NCI-H524 (cell line): ENCODE measurements at regions not wholly inside any gene's neighbourhood (a gene's known extent, or its start where the extent isn't known, plus 50 kb on each side); places are given as distances from the start of the nearest gene placed in this dataset.

Experiments
- DNase-seq, 2 experiments: peaks; one replicate each; lab custom pipeline; 2025; lab: John Stamatoyannopoulos, UW

DNA sequence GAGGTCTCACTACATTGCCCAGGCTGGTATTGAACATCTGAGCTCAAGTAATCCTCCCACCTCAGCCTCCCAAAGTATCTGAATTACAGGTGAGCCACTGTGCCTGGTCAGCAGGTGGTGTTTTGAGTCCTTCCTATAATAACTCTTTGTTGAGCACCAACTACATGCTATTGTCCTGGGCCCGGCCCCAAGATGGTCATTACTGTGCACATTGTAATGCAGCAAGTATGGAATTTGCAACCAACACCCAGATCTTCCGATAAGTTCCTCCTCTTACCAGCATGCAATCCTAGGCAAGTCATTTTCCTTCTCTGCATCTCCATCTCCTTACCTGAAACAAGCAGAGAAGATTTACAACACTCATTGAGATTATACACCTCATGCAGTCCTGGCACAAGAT, 510.3 kb upstream of the KLF4 start:
- DNase-seq: no peak

DNA sequence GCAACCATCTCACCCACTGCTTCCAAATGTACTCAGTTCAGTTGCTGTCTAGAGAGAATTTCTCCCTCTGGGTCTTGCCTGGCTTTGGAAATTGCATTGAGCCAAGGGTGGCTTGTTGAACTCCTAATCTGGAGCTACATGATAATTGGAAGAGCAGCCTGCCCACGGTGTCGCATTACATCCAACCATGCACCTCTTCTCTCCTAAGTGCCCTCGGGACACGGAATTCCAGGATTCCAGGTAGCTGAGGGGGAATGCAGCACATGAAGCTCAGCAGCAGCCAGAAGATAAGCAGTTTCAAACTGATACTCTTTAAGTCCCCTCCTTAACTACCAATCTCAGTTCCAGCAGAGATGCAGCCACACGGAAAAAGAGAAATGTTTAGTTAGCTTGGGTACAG, 509.4 kb upstream of the KLF4 start:
- DNase-seq: peak; percentile 58 to 69

DNA sequence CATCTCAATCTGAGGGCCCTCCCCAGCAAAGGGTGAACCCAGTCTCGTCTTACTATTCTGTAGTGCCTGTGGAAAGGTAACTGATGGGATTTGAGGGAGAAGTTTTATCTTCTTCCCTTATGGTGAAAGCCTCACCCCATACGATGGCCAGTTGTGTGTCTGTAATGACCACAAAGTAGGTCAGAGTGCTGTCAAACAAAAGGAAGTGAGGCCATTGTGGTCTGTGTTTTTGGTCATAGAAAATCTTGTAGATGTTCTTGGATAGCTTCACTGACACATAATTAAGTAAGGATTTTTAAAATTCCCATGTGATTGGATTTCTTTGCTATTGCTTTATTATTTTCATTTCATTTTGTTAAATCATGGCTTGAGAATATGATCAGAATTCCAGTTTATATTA, 505.1 kb upstream of the KLF4 start:
- no peak for DNase-seq

DNA sequence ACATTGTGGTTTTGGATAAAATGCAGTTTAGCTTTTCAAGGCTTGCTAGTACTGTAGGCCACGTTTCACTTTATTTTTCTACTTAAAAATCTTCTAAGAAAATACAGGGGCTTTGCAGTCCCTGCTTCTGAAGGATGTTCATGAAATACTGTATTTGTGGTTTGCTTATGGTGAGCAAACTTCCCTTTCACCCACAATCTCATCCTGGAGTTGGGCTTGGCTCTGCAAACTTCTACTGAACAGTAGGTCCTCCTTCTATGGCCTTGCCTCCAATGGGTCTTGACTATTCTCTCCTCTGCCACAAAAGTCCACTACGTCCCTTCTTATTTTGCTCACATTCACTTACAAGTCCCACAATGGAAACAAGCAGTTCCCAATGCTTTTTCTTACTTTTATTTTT, 502.7 kb upstream of the KLF4 start:
- no peak for DNase-seq

DNA sequence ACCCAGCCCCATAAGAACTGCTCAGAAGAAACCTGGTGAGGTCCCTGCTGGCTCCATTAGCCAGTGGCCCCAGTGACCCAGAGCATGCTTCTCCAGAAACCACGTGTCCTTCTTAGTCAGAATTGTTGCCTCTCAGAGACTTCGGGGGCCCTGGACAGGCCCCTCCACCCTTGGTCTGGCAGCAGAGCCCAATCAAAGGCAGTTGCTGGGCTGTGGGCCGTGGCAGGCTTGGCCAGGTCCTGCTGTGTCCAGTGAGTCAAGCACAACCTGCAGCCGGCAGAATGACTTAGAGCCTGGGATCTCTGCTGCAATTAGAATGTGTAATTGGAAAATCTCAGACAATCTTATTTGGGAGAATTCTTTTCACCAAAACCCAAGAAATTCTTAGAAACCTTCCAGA, 502.0 kb upstream of the KLF4 start:
- DNase-seq: no peak

DNA sequence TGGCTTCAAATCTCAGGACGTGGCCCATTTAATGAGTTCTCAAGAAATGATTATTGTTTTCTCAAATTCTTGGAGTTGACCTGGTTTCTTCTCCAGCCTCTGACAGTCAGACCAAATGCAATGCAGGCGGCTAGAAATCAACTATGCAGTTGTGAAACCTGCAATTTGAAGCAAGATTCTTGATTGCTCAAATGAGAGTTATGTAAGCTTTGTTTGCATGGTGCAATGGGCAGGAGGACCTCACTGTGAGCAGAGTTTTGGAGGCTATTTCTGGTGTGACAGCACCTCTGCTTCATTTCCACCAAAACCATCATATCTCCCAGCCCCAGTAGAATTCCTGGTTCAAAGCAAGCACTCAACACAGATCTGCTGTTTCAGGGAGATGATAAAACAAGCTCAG, 500.0 kb upstream of the KLF4 start:
- no peak for DNase-seq

DNA sequence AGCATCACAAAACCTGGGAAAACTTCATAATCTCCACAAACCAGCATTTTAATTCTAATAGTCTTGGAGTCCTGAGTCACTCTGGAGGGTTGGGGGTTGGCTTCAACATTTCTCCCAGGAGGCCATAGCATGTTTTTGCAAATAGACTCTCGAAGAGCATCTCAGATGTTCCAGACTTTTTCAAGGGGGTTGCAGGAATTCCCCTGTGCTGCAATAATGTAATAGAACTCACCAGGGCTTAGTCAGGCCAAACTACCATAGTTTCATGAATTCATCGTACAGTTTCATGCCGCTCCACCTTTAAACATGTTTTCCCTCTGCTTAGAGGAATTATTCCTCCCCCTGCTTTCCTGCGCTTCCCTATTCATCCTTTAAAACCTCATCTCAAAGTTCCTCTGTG, 499.5 kb upstream of the KLF4 start:
- no peak for DNase-seq

DNA sequence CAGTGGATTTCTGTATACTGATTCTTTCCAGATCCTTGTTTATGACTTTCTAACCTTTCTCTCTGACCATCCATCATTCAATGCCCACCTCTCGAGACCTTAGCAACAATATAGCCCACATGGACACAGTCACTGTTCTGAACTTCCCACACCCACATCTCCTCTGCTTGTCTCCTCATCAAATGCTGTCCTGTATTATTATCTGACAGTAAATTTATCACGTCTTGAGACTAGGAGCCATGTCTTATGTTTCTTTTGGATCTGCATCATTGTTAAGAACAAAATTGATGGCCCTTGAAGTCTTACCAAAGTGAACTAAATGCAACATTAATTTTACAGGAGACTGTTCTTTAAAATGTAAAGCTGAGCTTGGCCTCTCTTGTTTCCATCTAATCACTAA, 495.4 kb upstream of the KLF4 start:
- DNase-seq: no peak

DNA sequence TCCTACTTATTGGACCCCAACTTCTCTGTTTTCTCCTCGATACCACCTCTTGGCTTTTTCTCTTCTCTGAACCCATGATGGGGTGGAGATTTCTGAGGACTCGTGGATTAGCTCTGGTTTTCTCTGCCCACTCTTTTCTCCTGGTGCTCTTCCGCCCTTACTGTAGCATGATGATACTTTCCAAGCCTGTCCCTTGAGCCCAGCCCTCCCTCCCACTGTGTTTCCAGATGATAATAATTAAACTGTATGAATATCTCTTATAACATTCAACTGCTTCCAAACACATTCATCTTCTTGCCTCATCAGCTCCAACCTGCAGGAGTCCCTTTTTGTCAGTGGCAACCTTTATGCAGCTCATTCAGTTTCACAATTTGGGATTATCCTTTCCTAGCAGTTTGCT, 494.2 kb upstream of the KLF4 start:
- no peak for DNase-seq

DNA sequence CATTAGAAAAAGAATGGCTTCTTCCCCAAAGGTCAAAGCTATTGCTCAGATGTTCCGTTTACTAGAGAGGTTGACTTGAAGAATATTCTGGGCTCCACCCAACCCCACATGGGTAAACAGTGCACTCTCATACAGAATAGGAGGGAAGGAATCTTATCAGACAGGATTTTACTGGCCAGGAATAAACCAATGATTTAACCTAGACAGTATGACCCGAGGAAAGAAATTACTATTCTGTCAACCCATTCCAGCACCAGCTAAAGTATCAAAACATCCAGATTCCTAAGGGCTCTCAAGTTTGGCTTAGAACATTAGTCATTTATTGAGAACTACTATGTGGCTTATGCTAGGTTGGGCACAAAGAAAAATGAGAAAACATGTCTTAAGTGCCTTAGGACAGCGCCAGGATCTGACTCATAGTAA, 493.6 kb upstream of the KLF4 start:
- DNase-seq: no peak

DNA sequence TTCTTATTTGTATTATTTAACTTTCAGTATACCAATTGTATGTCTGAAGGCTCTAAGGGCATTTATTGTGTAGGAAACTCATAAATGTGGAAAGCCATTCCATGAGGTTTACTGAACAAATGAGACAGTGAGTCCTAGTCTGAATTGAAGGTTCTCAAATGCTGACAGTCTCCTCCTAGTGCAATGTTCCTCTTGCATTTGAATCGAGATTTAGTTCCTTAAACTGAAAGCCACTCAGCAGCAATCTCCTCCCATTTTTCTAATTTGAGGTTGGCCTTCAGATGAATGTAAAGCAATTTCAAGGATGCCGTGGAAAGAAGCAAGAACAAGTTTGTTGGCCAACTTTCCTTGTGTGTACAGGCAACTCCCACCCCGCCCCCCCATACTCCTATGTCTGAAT, 493.2 kb upstream of the KLF4 start:
- no peak for DNase-seq

DNA sequence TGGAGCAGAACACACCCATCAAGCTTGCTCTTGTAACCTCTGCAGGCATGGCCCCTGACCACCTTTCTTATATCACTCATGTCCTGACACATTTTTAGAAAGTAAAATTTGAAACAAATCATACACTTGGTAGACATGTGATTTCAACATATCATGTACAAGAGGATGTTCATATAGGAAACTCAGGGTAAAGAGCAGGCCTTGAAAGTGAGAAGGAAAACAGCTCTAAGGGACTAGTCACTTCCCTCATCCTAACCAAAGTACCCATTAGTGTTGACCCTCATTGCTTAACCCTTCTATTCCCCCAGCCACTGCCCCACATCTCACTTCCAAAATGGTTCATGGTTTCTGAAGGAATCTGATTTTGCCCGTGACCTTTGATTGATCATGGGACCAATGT, 492.4 kb upstream of the KLF4 start:
- DNase-seq: no peak

DNA sequence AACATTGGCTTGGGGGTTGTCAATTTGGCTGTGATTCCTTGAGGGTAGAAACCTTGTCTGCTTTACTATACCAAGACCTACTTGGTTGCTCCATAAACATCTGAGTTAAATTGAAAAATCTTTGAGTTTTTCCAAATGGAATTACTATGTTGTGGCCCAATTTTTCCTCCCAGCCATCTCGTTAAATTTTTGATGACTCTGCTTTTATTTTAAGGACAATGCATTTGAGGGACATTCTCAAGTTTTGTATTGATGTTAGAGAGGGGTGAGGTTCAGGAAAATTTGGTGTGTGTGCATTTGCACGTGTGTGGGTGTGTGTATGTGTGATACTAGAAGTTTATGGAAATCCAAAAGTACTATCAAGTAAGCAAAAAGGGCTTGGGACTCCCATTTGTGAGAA, 491.4 kb upstream of the KLF4 start:
- DNase-seq: no peak

DNA sequence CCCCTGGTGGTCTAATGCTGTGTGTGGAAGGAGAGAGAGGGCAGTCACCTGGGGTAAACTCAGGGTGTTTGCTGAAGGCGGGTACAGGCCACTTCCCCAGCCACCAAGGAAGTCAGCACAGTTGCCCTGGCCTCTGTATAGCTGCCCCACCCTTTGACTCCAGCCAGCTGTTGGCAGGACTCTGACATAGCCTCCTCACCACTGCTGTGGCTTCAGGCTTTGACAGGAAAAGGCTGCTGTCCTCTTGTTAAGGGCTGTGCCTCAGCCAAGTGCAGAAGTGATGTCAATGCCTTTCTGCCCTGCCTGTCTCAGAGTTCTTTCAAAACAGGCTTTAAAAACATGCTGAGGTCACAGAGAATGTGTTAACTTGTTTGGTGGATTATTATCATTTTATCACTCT, 487.2 kb upstream of the KLF4 start:
- no peak for DNase-seq

DNA sequence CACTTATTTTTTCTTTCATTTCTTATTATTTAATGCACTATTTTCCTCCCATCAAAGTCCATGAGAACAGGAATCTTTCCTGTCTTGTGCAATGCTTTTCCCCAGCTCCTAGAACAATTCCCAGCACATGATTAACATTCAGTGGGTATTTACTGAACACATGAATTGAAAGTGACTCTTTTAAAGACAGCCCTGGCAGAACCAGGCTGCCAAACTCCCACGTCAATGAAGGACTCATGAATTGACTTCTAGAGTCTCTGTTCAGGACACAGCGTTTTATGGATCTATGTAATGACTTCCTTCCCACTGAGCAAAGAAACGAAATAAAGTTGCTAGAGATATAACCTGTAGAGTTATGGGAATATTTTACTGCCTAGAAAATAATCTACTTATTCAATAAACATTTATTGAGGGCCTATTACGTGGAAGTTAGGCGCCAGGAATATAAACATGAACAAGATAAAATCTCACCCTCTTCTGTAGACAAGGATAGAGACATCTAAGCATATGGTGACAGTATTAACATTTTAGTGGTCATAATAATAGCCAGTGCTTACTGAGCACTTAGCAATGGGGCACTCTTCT, 485.9 kb upstream of the KLF4 start:
- no peak for DNase-seq

DNA sequence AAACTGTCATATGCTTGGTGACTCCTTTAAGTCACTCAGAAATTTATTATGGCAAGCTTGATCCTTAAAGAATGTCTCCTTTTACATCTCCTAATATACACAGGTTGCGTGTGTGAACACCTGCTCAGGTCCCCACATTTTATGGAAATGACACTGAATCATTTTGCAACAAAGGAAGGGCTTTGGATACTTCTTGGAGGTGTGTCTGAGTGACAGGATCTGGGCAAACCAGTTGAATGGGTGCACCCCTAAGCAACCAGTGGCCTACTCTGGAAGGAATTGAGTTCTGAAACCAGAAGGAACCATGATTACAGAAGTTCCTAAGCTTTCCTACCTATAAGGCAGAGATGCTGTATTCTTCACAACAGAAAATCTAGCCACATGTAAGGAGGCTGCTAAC, 483.9 kb upstream of the KLF4 start:
- DNase-seq: no peak

DNA sequence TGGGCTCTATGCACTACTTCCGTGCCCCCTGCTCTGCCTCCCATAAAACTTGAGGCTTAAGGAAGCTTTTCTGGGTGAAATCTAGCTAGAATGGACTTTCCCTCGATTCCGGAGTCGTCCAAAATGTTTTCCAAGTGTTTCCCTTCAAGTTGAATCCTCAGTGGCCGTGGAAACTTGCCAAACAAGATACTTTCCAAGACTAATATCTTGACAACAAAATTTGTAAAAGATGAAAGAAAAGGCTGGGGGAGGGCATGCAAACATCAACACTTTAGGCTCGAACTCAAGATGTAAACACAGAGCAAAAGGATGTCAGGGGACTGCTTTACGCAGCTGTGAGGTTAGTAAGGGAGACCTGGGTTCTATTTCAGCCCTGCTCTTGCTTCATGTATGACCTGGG, 482.8 kb upstream of the KLF4 start:
- no peak for DNase-seq

DNA sequence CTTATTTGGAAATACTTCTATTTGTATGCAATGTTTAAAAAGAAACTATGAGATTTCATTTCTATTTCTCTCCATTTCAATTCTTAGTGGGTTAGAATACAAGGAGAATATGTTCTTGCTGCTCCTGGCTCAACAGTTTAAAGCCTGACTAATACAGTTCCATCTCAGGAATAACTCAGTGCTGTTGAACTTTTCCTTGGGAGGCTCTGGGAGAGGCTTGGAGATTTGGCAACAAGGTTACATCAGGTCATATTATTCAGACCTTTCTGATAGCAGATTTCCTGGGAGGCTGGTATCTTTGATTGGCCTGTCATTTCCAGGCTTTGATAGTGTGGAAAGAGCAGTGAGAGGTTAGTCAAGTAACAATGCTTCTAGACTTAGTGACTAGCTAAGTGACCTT, 481.7 kb upstream of the KLF4 start:
- no peak for DNase-seq

DNA sequence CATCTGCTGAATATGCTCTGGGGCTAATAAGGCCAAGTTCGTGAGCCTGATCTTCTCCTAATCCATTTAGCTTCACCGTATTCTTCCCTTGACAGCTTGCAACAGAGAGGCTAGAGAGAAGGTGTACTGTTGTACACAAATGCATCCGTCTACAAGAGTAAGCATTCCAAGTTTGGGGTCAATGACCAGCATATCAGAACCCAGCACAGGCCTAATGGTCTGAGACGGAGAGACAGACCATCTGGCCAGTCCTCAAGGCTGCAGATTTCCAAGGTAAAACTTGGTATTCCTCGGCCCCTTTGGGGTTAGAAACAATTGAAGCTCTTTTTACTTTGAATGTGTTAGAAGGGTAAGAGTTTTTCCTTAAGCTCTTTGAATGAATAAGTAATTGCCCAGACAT, 481.2 kb upstream of the KLF4 start:
- DNase-seq: peak in 1 of 2 experiments; percentile 19

DNA sequence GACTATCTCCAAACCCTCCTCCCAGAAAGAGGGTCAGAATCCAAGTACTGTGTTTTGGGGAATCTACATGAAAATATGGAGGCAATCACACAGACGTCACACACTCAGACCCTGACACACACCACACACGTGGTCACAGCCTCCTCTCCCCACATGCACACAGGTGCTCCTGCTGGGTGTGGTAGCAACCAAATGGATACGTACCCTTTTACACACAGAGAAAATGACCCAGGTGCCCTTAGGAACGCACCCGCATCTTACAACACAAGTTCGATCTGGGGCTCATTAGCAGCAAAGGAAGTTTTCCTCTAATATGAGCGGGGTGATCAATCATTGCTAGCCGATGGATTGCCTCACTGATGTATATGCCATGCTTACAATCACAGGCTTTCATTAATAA, 480.2 kb upstream of the KLF4 start:
- DNase-seq: no peak

DNA sequence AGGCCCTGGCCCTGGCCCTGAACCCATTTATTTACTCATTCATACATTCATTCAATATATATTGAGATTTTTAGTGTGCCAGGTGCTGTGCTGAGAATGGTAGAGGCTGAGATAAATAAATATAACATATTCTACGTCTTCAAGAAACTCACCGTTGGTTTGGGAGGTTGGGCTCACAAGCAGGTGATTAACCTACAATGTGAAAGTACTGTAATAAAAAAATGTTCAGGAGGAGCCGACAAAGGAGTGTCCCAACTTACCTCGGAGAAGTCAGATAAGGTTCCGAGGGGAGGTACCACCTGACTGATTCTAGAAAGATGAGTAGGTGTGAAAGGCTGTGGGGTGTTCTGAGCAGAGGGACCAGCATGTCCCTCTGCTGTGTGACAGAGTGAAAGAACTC, 479.6 kb upstream of the KLF4 start:
- no peak for DNase-seq

DNA sequence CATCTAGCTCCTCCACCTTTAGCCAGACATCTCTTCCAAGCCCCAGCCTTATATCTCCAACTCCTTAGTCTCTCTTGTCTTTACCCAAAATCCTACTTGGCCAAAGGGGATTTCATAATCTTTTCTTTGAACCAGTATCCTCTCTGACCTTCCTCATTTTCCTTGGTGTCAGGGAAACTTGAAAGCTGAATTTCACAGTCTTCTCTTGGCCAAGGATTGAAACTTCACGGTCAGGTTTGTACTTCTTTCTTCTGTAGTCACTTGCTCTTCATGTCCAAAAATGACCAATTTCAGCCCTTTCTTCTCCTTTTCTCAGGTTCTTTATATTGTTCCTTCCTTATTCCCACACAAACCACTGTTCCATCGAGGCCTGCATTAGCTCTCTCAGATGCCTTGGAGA, 473.7 kb upstream of the KLF4 start:
- no peak for DNase-seq

DNA sequence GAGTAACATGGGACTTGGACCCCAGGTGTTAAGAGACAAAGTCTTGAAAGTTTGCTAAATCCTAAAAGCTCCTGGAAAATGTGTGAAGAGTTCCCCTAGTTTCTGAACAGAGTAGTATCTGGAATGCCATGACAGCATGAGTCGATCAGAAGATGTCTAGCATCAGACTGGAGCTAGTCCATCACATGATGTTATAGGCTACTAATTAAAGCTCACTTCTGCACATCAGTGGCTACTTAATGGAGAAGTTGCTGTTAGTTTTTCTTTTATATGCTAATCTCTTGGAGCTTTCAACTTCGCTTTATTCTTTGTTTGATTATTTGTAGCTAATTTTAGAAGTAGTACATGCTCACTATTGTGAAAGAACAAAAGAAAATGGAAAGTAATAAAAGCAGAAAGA, 471.3 kb upstream of the KLF4 start:
- DNase-seq: no peak

DNA sequence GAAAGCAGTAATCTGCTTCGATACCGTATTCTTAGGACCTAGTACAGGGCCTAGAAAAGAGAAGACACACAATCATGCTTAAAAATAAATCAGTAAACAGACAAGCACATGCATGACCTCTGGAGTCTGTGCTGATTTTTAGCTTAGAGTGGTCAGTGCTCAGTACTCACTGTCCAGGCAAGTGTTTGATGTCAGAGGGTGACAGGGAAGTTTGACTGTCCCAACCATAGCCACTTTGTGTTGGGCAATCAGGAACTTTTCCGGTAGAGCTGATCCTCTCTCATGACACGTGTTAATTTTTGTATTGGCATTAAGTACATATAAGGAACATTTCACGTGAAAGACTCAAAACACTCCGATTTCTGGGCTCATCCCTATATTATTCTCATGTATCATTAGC, 464.7 kb upstream of the KLF4 start:
- DNase-seq: no peak

DNA sequence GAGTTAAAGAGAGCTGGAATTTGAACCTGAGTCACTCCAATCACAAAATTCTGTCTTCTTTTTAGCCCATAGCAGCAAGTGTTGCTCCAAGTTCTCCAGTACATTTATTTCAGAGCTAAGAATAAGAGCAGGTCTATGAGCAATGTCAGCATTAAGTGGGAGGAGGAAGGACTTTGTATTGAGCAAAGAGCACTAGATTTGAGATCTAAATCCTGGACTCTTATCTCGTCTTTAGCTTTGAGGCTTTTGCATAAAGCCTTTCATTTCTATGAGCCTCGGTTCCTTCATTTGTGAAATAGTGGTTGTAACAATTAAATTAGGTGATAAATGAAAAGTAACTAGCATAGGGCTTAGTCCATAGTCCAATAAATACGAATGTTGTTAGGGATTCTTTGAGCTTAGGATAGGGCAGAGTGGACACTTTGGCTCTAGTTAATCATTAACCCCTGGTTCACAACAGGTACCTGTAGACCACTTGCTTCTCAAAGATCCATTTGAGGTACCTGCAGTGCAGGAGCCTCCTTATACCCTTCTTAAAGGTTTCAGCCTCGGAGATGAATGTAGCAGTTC, 464.1 kb upstream of the KLF4 start:
- DNase-seq: no peak
